SK-N-MC (cell line): ENCODE measurements at regions not wholly inside any gene's neighbourhood (a gene's known extent, or its start where the extent isn't known, plus 50 kb on each side); places are given as distances from the start of the nearest gene placed in this dataset.
"Not testable (repeated sequence)": the region's sequence is repeated elsewhere in the genome, so short reads cannot be mapped to it uniquely, and the experiment has no call there.

Source experiments
- DNase-seq: peaks from one replicate; pipeline ENCODE4 v3.0.0-alpha.2; 2011; ENCODE audit warnings: low read depth, low spot score
- H3K27ac ChIP-seq: fragments of 200-600 bp; sonication (generic); 2 replicates; pipeline ENCODE4 v1.5.1; 2016; ENCODE audit warnings: mixed run types
- H3K36me3 ChIP-seq: fragments of 200-600 bp; sonication (generic); 2 replicates; pipeline ENCODE4 v1.6.1; 2017; ENCODE audit warnings: antibody characterized with exemption, low read length, mixed read lengths; ENCODE audit not compliant: insufficient read depth
- H3K4me3 ChIP-seq: fragments of 200-600 bp; sonication (generic); 2 replicates; pipeline ENCODE4 v1.5.1; 2016
- H3K9ac ChIP-seq: fragments of 200-600 bp; sonication (generic); 2 replicates; pipeline ENCODE4 v1.8.0; 2017; ENCODE audit warnings: mixed run types, mixed read lengths; ENCODE audit not compliant: insufficient read length
- H3K9me3 ChIP-seq: fragments of 200-600 bp; sonication (generic); 2 replicates; pipeline ENCODE4 v1.6.1; 2017; ENCODE audit warnings: low read depth, mild to moderate bottlenecking, antibody characterized with exemption, low read length, moderate library complexity, mixed read lengths
- EZH2 ChIP-seq: fragments of 200-600 bp; sonication (generic); IDR thresholded peaks from one replicate; pipeline ENCODE4 v1.6.1; 2017; ENCODE audit warnings: antibody characterized with exemption
- FOXP2 ChIP-seq: optimal IDR thresholded peaks from 2 replicates; pipeline ENCODE3; 2011; ENCODE audit warnings: mild to moderate bottlenecking, moderate library complexity; ENCODE audit not compliant: insufficient read depth; ENCODE audit errors: extremely low read length, control extremely low read depth
- POLR2AphosphoS5 ChIP-seq: IDR thresholded peaks from 2 replicates; pipeline ENCODE4 v1.6.1; 2012; ENCODE audit warnings: mild to moderate bottlenecking, low read depth, low read length, borderline replicate concordance

DNA sequence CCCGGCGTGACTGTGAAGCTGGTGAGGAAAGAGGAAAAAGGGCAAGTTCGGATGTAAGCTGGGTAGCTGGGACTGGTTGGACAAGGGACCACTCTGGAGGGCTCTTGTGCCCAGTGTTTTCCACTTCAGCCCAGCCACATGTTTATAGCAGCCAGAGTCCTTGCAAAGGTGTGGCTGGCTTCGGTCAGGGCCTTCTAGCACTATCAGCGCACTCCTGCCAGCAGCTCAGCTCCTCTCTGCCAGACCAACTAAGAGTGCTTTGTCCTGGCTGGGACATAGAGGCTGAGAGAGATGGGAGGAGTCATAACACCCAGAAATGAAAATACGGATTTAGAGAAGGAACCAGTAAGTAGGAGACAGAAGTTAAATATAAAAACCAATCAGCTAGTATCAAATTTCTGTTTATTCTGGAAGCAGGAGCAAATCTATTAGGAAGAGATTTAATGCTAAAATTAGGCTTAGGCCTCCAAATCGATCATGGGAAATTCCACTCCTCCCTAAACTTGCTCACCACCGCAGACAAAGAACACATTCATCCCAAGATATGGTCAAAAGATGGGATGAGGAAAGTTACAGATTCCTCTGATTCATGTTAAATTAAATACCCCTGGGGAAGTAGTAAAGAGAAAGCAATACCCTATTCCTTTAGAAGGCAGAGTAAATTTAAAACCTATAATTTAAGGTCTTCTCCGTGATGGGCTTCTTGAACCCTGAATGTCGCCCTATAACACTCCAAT, 135.0 kb downstream of the RALA start:
- no peak for TF ChIP-seq POLR2AphosphoS5
- TF ChIP-seq EZH2 = no peak
- no peak for TF ChIP-seq FOXP2

GRCh38 chr7:39761449-39761848, 138.1 kb downstream of the RALA start:
- Histone ChIP-seq H3K4me3 (no peak overlapping the region), H3K9me3 (no peaks in the 10 kb centered on the region), H3K9ac (no peak overlapping the region), H3K36me3 (no peaks in the 10 kb centered on the region), H3K27ac (no peak overlapping the region)
- DNase-seq = no peak
- TF ChIP-seq POLR2AphosphoS5 (no peak), EZH2 (no peak), FOXP2 (no peak)

More for the DNA sequence above, 135.0 kb downstream of the RALA start:
- Histone ChIP-seq H3K27ac (no peak overlapping the region), H3K36me3 (no peaks in the 10 kb centered on the region), H3K9me3 (no peaks in the 10 kb centered on the region), H3K9ac (no peak overlapping the region), H3K4me3 (no peak overlapping the region)
- no peak for DNase-seq

DNA sequence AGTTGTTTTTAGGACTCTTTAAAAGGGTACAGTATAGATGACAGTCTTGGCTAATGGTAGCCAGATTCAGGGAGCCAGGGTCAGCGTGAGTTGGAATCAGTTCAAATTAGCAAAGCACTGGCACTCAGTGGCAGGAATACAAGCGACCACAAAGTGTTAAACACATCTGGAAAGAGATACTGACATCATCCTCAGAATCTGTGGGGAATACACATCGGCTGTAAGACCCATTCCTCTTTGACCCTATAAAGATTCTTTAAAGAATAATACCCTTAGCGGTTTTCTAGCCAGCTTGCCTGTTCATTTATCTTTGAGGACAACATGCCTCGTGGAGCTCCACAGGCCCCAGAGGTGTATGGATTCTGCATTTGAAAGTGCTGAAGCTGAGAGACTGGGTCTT, 139.1 kb downstream of the RALA start:
- H3K9me3 ChIP-seq, H3K27ac ChIP-seq, H3K9ac ChIP-seq, H3K4me3 ChIP-seq, H3K36me3 ChIP-seq, DNase-seq: not testable (repeated sequence)

GRCh38 chr7:39762881-39763280, 139.5 kb downstream of the RALA start:
- DNase-seq, H3K36me3 ChIP-seq, H3K9me3 ChIP-seq, H3K9ac ChIP-seq, H3K4me3 ChIP-seq, H3K27ac ChIP-seq: not testable (repeated sequence)

- not testable (repeated sequence) for H3K4me3 ChIP-seq, H3K9me3 ChIP-seq, DNase-seq, H3K36me3 ChIP-seq, H3K27ac ChIP-seq, H3K9ac ChIP-seq
These were observed 142.5 kb downstream of the RALA start for GRCh38 chr7:39765833-39766232.

- H3K9ac ChIP-seq, H3K36me3 ChIP-seq, H3K9me3 ChIP-seq, H3K27ac ChIP-seq, H3K4me3 ChIP-seq, DNase-seq: not testable (repeated sequence)
These were observed 145.1 kb downstream of the RALA start for GRCh38 chr7:39768439-39768838.

- H3K4me3 ChIP-seq, DNase-seq, H3K27ac ChIP-seq, H3K9ac ChIP-seq, H3K9me3 ChIP-seq, H3K36me3 ChIP-seq: not testable (repeated sequence)
These were observed 151.0 kb downstream of the RALA start for GRCh38 chr7:39774341-39774851.

- not testable (repeated sequence) for H3K4me3 ChIP-seq, H3K27ac ChIP-seq, H3K9ac ChIP-seq, H3K9me3 ChIP-seq, DNase-seq, H3K36me3 ChIP-seq
These were observed 158.2 kb downstream of the RALA start for GRCh38 chr7:39781557-39781956.

GRCh38 chr7:39786440-39786839, 163.1 kb downstream of the RALA start:
- H3K36me3 ChIP-seq, H3K9me3 ChIP-seq, DNase-seq, H3K9ac ChIP-seq, H3K27ac ChIP-seq, H3K4me3 ChIP-seq: not testable (repeated sequence)

DNA sequence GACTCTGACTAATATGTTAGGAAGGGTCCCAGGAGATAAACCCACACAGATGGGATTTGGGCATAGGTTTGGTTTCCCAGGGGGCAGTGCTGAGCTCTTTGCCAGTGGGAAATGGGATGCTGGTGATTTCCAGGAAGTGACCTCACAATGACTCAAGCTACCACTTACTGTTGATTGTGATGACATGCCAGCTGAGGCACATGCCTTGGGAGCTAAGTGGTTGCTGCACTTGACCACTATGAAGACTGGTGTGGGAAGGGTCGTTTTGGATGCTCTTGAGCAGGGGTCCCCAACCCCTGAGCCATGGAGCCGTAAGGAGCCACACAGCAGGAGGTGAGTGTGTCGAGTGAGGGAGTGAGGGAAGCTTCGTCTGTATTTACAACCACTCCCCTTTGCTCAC, 159.0 kb upstream of the CDK13 start:
- not testable (repeated sequence) for H3K27ac ChIP-seq, H3K36me3 ChIP-seq, H3K9ac ChIP-seq, H3K4me3 ChIP-seq, H3K9me3 ChIP-seq, DNase-seq

DNA sequence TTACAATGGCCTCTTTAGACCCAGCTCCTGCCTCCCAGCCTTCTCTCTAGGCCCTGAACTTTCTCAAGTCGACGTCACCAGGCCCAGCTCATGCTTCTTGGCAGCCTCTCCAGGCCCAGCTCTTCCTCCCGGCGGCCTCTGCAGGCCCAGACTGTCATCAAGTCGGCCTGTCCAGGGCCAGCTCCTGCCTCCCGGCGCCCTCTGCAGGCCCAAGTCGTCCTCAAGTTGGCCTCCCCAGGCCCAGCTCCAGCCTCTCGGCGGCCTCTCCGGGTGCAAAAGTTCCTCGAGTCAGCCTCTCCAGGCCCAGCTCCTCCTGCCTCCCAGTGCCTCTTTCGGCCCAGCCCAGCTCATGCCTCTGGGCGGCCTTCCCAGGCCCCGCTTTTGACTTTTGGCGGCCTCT, 158.1 kb upstream of the CDK13 start:
- H3K9ac ChIP-seq, H3K4me3 ChIP-seq, DNase-seq, H3K27ac ChIP-seq, H3K9me3 ChIP-seq, H3K36me3 ChIP-seq: not testable (repeated sequence)

GRCh38 chr7:39793026-39793425, 157.0 kb upstream of the CDK13 start:
- not testable (repeated sequence) for H3K27ac ChIP-seq, H3K36me3 ChIP-seq, H3K9ac ChIP-seq, DNase-seq, H3K4me3 ChIP-seq, H3K9me3 ChIP-seq

DNA sequence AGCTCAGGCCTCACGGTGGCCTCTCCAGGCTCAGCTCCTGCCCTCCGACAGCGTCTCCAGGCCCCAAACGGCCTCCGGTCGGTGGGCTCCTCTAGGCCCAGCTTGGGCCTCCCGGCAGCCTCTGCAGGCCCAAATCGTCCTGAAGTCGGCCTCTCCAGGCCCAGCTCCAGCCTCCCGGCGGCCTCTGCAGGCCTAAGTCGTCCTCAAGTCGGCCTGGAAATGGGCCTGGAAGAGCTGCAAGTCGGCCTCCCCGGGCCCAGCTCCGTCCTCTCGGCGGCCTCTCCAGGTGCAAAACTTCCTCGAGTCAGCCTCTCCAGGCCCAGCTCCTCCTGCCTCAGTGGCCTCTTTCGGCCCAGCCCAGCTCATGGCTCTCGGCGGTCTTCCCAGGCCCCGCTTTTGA, 156.2 kb upstream of the CDK13 start:
- not testable (repeated sequence) for H3K36me3 ChIP-seq, H3K27ac ChIP-seq, H3K4me3 ChIP-seq, H3K9ac ChIP-seq, DNase-seq, H3K9me3 ChIP-seq

- DNase-seq, H3K9me3 ChIP-seq, H3K36me3 ChIP-seq, H3K4me3 ChIP-seq, H3K27ac ChIP-seq, H3K9ac ChIP-seq: not testable (repeated sequence)
These were observed 153.1 kb upstream of the CDK13 start for GRCh38 chr7:39796947-39797346.
